Ramos (cell line): ENCODE measurements at regions not wholly inside any gene's neighbourhood (a gene's known extent, or its start where the extent isn't known, plus 50 kb on each side); places are given as distances from the start of the nearest gene placed in this dataset.
"Not testable (repeated sequence)": the region's sequence is repeated elsewhere in the genome, so short reads cannot be mapped to it uniquely, and the experiment has no call there.

Experiments
- in situ Hi-C: fragments of 300-500 bp; cut with MboI; formaldehyde crosslinking; loops from one replicate; pipeline ENCODE4 v1.14.3; 2022; ENCODE audit warnings: low sequenced_read_pairs; ENCODE audit not compliant: unreplicated experiment

DNA sequence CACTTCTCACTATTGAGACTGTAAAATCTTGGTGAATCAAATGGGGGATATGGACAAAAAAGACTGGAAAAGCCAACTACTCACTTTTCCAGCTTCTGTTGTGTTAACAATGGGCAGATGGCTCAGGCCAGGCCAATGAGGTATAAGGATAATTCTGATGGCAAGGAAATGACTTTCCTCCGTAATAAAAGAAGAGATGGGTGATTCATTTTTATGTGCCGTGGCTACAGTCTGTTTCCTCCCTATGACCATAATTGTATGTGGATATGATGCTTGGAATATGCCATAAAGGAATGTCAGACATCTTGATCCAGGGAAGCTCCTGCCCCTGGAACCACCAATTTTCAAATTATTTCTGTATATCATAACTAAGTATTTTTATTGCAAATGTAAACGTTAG, 406.8 kb downstream of the CCDC85A start:
- in situ Hi-C loops: no loop called here

GRCh38 chr2:56606086-56606485, 422.3 kb downstream of the CCDC85A start:
- in situ Hi-C loops: not testable (repeated sequence)

- in situ Hi-C loops: no loop called here
These were observed 429.5 kb downstream of the CCDC85A start for GRCh38 chr2:56613254-56613653.

DNA sequence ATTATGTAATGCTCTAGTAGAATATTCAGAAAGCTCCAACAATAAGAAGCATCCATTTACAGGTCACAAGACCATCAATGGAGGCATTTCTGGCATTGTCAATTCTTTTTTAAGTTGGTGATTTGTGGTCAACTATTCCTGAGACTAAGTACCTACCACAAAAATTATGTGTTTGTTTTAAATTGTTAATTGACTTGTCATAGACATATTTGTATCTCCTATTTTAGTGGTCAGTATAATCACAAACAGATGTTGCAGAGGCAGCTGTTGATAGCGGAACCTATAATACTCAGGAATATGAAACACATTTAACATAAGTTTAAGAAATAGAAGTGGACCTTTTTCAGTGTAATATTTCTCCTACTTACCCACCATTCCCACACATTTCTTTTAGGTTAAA, 430.1 kb downstream of the CCDC85A start:
- in situ Hi-C loops: no loop called here

- in situ Hi-C loops: no loop called here
These were observed 432.0 kb downstream of the CCDC85A start for GRCh38 chr2:56615760-56616159.

- in situ Hi-C loops: no loop called here
These were observed 440.4 kb downstream of the CCDC85A start for GRCh38 chr2:56624181-56624580.

GRCh38 chr2:56626927-56627326, 443.1 kb downstream of the CCDC85A start:
- in situ Hi-C loops: no loop called here

- in situ Hi-C loops: no loop called here
These were observed 446.5 kb downstream of the CCDC85A start for GRCh38 chr2:56630286-56630685.

GRCh38 chr2:56647997-56648396, 464.2 kb downstream of the CCDC85A start:
- in situ Hi-C loops: no loop called here

GRCh38 chr2:56648802-56649201, 465.0 kb downstream of the CCDC85A start:
- in situ Hi-C loops: no loop called here

DNA sequence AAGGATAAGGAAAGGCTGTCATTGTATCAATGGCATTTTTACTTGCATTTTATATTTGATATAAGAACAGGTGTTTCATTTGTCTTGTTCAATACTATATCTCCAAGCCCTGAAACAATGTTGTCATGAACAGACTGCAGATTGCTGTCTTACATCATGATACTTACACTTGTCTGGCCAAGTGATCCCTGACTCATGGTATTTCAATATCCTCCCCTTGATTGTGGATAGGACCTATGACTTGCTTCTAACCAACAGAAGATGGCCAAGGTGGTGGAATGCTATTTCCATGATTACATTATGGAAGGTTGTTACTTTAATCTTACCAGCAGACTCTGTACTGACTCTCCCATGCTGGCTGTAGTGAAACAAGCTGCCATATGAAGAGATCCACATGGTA, 471.1 kb downstream of the CCDC85A start:
- in situ Hi-C loops: no loop called here

GRCh38 chr2:56656826-56657225, 473.0 kb downstream of the CCDC85A start:
- in situ Hi-C loops: no loop called here

GRCh38 chr2:56666777-56667176, 483.0 kb downstream of the CCDC85A start:
- in situ Hi-C loops: no loop called here

- in situ Hi-C loops: no loop called here
These were observed 488.3 kb downstream of the CCDC85A start for GRCh38 chr2:56671973-56672569.

DNA sequence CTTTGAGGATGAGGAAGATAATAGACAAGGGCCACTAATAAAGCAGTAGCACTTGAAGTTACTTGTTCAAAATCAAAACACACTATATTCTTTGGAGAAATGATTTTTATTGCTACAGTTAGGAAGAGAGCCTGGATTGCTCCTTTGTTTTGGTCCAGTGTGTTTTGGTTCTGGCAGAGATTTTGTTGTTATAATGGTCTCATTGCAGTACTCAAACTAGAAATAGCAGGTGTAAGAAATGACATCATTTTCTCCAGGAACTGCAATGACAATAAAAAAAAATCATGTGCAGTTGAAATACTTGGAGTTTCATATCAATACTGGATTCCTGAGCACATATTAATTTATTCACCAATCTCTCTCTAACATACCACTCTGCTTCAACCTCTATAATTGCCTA, 490.3 kb downstream of the CCDC85A start:
- in situ Hi-C loops: no loop called here

DNA sequence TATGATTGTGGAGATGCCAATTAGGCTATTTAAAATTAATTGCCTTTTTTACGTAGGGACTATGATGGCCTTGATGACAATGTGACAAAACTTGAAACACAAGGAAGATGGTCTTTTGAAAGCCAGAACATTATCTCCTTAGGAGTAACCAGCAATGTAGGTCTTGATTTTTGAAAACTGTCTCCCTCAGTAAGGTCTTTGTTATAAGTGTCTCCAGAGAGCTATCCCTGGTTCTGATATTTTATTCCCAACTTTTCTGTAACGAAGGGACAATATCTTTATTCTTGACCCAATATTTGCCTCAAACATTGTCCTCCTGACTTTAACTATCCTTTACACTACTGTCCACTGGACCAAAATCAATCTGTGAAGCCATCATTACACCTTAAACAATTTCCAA, 493.2 kb downstream of the CCDC85A start:
- in situ Hi-C loops: no loop called here

DNA sequence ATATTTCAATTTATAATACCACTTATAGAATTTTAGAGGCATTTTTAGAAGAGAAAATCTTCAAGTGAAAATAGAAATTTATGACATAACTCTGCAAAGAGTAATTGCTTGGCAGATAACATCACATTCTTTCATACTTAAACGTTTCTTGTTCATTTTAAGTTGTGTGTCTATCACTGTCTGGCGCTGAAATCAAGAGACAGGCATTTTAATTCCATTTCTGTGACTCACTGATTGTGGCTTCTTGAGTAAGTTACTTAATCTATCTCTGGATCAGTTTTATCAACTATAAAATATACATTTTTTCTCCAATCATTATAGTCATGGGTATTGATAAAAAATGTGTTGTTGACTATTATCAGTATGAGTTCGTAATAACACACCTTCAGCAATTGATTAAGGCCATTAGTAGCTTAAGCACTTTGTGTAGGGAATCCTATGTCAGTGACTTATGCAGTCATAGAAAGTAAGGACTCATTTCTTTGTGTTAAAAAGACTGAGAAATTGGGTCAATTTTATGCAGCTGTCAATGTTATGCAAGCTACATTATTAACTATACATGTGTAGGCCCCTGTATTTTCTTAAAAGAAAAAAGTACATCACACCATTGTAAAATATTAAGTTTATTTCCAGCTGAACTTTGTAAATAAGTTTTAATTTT, 497.3 kb downstream of the CCDC85A start:
- in situ Hi-C loops: no loop called here

GRCh38 chr2:56681659-56682396, 498.0 kb downstream of the CCDC85A start:
- in situ Hi-C loops: no loop called here

GRCh38 chr2:56682397-56682760, 498.6 kb downstream of the CCDC85A start:
- in situ Hi-C loops: no loop called here

- in situ Hi-C loops: no loop called here
These were observed 500.5 kb downstream of the CCDC85A start for GRCh38 chr2:56684327-56684726.

DNA sequence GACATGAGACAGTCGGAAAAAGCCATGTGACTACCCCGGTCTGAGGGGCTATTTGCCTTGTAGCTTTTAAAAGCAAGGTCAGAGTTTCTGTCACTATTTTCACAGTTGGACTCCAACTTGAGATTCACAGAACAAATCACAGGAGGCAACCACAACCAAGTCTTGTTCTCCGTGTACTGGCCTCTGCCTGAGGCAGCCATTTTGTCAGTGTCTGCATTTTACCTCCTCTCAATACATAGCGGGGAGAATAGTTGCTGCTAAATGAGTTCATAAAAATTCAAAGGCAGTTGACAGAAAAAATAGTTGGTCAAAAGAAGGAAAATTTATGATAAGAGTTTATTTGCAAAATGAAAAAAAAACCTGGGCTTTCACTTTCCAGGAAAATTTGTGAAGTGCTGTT, 501.4 kb downstream of the CCDC85A start:
- in situ Hi-C loops: no loop called here

- in situ Hi-C loops: no loop called here
These were observed 503.4 kb downstream of the CCDC85A start for GRCh38 chr2:56687169-56687568.
